ENCODE measurements at regions not wholly inside any gene's neighbourhood (a gene's known extent, or its start where the extent isn't known, plus 50 kb on each side); places are given as distances from the start of the nearest gene placed in this dataset.
A peak's percentile ranks its signal among the peaks of the same experiment; 100 is the strongest.

- no peak for TF ChIP-seq TRIM24 (CRISPR knock-in tag; IDR thresholded peaks at IDR 0.05)
- no peak for TF ChIP-seq MBNL3 (CRISPR knock-in tag; conservative IDR thresholded peaks at IDR 0.05)
Measured at GRCh38 chrX:114500622-114501021, 83.3 kb upstream of the HTR2C start (continued).

- Histone ChIP-seq H3K4me1 (ENCODE audit: insufficient read depth, low read length) (no peaks in the 10 kb centered on the region), H3K9ac (ENCODE audit: insufficient read depth, low read depth, low read length) (no peak overlapping the region), H3K27ac (ENCODE audit: extremely low read length, insufficient read depth, low read length) (no peak overlapping the region), H3K27me3 (ENCODE audit: control insufficient read depth in 1 of 2, insufficient read depth in 2 of 2, low read length in 2 of 2) (no peaks in the 10 kb centered on the region), H3K79me2 (ENCODE audit: insufficient read depth, low read length) (no peaks in the 10 kb centered on the region), H2AFZ (ENCODE audit: low read length) (no peak overlapping the region), H3K9me3 (ENCODE audit: low read length) (no peaks in the 10 kb centered on the region), H4K20me1 (ENCODE audit: insufficient read depth, low read length) (no peaks in the 10 kb centered on the region), H3K4me3 (replicated peaks in 1 of 3; ENCODE audit: insufficient read depth in 1 of 3, low read depth in 2 of 3, low read length in 3 of 3) (no peak overlapping the region), H3K4me2 (ENCODE audit: low read depth, low read length) (no peak overlapping the region), H3K36me3 (replicated peaks in 1 of 2; ENCODE audit: control insufficient read depth in 1 of 2, insufficient read depth in 2 of 2, low read length in 2 of 2) (no peaks in the 10 kb centered on the region)
- POLR2A ChIA-PET, result no interaction called here
- no peak for FAIRE-seq
- 8% methylated on average over 2 of the region's 2 CpGs for WGBS (ENCODE audit: low lambda C conversion rate)
- DNase-seq (ENCODE audit: low spot score), result no peak
- ATAC-seq, result no peak
- no TSS peak for BruUV-seq (replicated peaks)
- intact Hi-C loops (cut with micrococcal nuclease; ENCODE audit: unreplicated experiment), result no loop called here
- in situ Hi-C loops (cut with HindIII; ENCODE audit: extremely low pct_ligation_motif_present, low pct_unique_long_range_greater_than_20kb), result no loop called here
- no peak for TF ChIP-seq MXI1 (IDR thresholded peaks at IDR 0.05; ENCODE audit: borderline replicate concordance, low read depth, low read length)
- no peak for TF ChIP-seq MYC (CRISPR knock-in tag; IDR thresholded peaks at IDR 0.05; ENCODE audit: borderline replicate concordance)
- TF ChIP-seq ZSCAN5A (CRISPR knock-in tag; IDR thresholded peaks at IDR 0.05; ENCODE audit: borderline replicate concordance), result no peak
- no peak for TF ChIP-seq MTF2 (CRISPR knock-in tag; IDR thresholded peaks at IDR 0.05; ENCODE audit: borderline replicate concordance)
- peak in 1 of 2 experiments; percentile 73; a peak in 3 of 4 replicates for TF ChIP-seq MAFK (conservative IDR thresholded peaks at IDR 0.05 in 1 of 2, IDR thresholded peaks at IDR 0.05 in 1 of 2; ENCODE audit: low read length in 2 of 2)
- TF ChIP-seq ZNF263 (CRISPR knock-in tag; IDR thresholded peaks at IDR 0.05), result no peak
- peak; percentile 66; the same call in 1 of the 2 replicates for TF ChIP-seq MAFF (IDR thresholded peaks at IDR 0.05; ENCODE audit: low read depth, low read length)
- no peak for TF ChIP-seq ZNF782 (CRISPR knock-in tag; IDR thresholded peaks at IDR 0.05; ENCODE audit: borderline replicate concordance)
- no peak for TF ChIP-seq MXD3 (CRISPR knock-in tag; IDR thresholded peaks at IDR 0.05)
- TF ChIP-seq FOXP1 (IDR thresholded peaks at IDR 0.05), result no peak
- TF ChIP-seq FOXP1 (CRISPR knock-in tag; IDR thresholded peaks at IDR 0.05), result no peak
- no peak for TF ChIP-seq AFF4 (CRISPR knock-in tag; IDR thresholded peaks at IDR 0.05)
- TF ChIP-seq ZNF446 (CRISPR knock-in tag; IDR thresholded peaks at IDR 0.05), result no peak
- CTCF ChIA-PET (ENCODE audit: low intra/inter-chr PET ratio, low total read pairs), result no interaction called here
Measured at GRCh38 chrX:114508756-114509155, 75.1 kb upstream of the HTR2C start.

Measured in HepG2 (cell line).